Kidney epithelial cell (primary cell): ENCODE measurements at regions not wholly inside any gene's neighbourhood (a gene's known extent, or its start where the extent isn't known, plus 50 kb on each side); places are given as distances from the start of the nearest gene placed in this dataset.

Experiments
- DNase-seq: peaks from one replicate; pipeline ENCODE4 v3.0.0-alpha.2; 2010; ENCODE audit warnings: low read depth
- H3K27me3 ChIP-seq: 2 replicates; pipeline ENCODE4 v1.6.0; 2011; ENCODE audit warnings: low read length; ENCODE audit not compliant: control insufficient read depth, insufficient read depth
- H3K36me3 ChIP-seq: 2 replicates; pipeline ENCODE4 v1.5.1; 2011; ENCODE audit warnings: low read length; ENCODE audit not compliant: control insufficient read depth, insufficient read depth
- H3K4me3 ChIP-seq: 2 replicates; pipeline ENCODE4 v1.5.1; 2011; ENCODE audit warnings: low read depth, mild to moderate bottlenecking, control low read depth, low read length
- CTCF ChIP-seq: IDR thresholded peaks from 2 replicates; pipeline ENCODE4 v1.5.1; 2011; ENCODE audit warnings: mild to moderate bottlenecking, moderate library complexity, low read length, control low read depth, inconsistent platforms; ENCODE audit not compliant: insufficient read depth, poor library complexity, severe bottlenecking

- Histone ChIP-seq H3K36me3 (no peaks in the 10 kb centered on the region), H3K4me3 (no peak overlapping the region), H3K27me3 (no peaks in the 10 kb centered on the region)
- TF ChIP-seq CTCF = no peak
- DNase-seq = no peak
These were observed 153.4 kb upstream of the B3GAT1 start for GRCh38 chr11:134565343-134565891.

GRCh38 chr11:134564472-134565200, 152.6 kb upstream of the B3GAT1 start:
- Histone ChIP-seq H3K4me3 (no peak overlapping the region), H3K36me3 (no peaks in the 10 kb centered on the region), H3K27me3 (no peaks in the 10 kb centered on the region)
- no peak for DNase-seq
- no peak for TF ChIP-seq CTCF

- H3K4me3 ChIP-seq = no peak overlapping the region
- no peaks in the 10 kb centered on the region for H3K27me3 ChIP-seq
- no peaks in the 10 kb centered on the region for H3K36me3 ChIP-seq
- no peak for TF ChIP-seq CTCF
- DNase-seq = no peak
These were observed 151.0 kb upstream of the B3GAT1 start for GRCh38 chr11:134562941-134563471.

GRCh38 chr11:134562196-134562595, 150.2 kb upstream of the B3GAT1 start:
- no peak for TF ChIP-seq CTCF
- Histone ChIP-seq H3K4me3 (no peak overlapping the region), H3K27me3 (no peaks in the 10 kb centered on the region), H3K36me3 (no peaks in the 10 kb centered on the region)
- DNase-seq = no peak

- TF ChIP-seq CTCF = no peak
- DNase-seq = no peak
- no peak overlapping the region for H3K4me3 ChIP-seq
- no peaks in the 10 kb centered on the region for H3K36me3 ChIP-seq
- no peaks in the 10 kb centered on the region for H3K27me3 ChIP-seq
These were observed 149.3 kb upstream of the B3GAT1 start for GRCh38 chr11:134561331-134561720.
